ENCODE measurements at regions not wholly inside any gene's neighbourhood (a gene's known extent, or its start where the extent isn't known, plus 50 kb on each side); places are given as distances from the start of the nearest gene placed in this dataset.

DNA sequence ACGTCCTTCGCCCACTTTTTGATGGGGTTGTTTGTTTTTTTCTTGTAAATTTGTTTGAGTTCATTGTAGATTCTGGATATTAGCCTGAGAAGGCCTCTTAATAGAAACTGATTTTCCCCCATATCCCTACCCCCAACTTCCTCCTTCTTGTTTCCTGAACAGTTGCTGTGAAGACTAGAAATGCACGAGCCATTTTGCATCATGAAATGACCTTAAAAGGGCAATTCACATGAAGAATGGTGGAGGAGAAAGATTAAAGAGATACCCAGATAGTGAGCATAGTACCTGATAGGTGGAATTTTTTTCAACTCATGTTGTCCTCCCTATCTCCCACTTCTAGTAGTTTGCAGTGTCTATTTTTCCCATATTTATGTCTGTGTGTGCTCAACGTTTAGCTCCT lies 55.2 kb upstream of the KCNH8 start:
- no peaks in the 10 kb centered on the region for H3K9me3 Mint-ChIP-seq
- DNase-seq (ENCODE audit: low spot score): no peak
- no peaks in the 10 kb centered on the region for H3K27me3 Mint-ChIP-seq (ENCODE audit: low read depth)
- H3K4me3 Mint-ChIP-seq: no peak overlapping the region
- H3K4me1 Mint-ChIP-seq (ENCODE audit: low read depth): no peaks in the 10 kb centered on the region
- no peaks in the 10 kb centered on the region for H3K36me3 Mint-ChIP-seq (ENCODE audit: low read depth)
- no peak overlapping the region for H3K27ac Mint-ChIP-seq

DNA sequence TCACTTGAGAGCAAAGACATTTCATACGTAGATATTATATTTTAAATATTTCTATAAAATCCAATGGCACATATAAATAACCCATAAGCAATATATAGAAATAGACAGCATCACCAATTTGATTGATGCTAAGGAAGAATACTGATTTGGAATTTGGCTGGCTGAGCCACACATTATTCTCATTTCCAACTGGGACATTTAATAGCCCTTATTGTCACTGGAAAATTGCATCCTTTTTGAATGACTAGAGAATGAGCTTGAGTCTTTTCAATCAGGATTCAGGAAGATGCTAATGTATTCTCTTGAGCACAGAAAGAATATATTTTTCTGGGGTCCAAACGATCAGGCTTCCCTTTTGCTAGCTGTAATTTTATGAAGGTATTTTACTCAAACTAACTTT lies 70.9 kb upstream of the KCNH8 start:
- no peak for DNase-seq (ENCODE audit: low spot score)
- Mint-ChIP-seq H3K36me3 (ENCODE audit: low read depth) (no peaks in the 10 kb centered on the region), H3K27ac (no peak overlapping the region), H3K4me1 (ENCODE audit: low read depth) (no peaks in the 10 kb centered on the region), H3K27me3 (ENCODE audit: low read depth) (no peaks in the 10 kb centered on the region), H3K9me3 (no peaks in the 10 kb centered on the region), H3K4me3 (no peak overlapping the region)

DNA sequence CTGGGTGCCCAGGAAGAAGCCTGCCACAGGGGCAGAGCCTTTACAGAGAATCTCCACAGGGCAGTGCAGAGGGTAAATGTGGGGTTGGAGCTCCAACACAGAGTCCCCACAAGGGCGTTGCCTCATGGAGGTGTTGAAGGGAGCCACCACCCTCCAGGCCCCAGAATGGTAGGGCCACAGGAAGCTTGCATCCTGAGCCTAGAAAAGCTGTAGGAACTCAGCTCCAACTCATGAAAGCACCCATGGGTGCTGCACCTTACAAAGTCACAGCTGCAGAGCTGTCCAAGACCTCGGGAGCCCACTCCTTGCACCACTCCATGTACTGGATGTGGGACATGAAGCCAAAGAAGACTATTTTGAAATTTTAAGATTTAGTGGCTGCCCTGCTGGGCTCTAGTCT lies 73.3 kb upstream of the KCNH8 start:
- no peaks in the 10 kb centered on the region for H3K4me1 Mint-ChIP-seq (ENCODE audit: low read depth)
- peaks cover 3% of the 10 kb centered on the region for H3K27me3 Mint-ChIP-seq (ENCODE audit: low read depth)
- no peak overlapping the region for H3K27ac Mint-ChIP-seq
- H3K36me3 Mint-ChIP-seq (ENCODE audit: low read depth): no peaks in the 10 kb centered on the region
- DNase-seq (ENCODE audit: low spot score): no peak
- H3K4me3 Mint-ChIP-seq: no peak overlapping the region
- no peaks in the 10 kb centered on the region for H3K9me3 Mint-ChIP-seq

DNA sequence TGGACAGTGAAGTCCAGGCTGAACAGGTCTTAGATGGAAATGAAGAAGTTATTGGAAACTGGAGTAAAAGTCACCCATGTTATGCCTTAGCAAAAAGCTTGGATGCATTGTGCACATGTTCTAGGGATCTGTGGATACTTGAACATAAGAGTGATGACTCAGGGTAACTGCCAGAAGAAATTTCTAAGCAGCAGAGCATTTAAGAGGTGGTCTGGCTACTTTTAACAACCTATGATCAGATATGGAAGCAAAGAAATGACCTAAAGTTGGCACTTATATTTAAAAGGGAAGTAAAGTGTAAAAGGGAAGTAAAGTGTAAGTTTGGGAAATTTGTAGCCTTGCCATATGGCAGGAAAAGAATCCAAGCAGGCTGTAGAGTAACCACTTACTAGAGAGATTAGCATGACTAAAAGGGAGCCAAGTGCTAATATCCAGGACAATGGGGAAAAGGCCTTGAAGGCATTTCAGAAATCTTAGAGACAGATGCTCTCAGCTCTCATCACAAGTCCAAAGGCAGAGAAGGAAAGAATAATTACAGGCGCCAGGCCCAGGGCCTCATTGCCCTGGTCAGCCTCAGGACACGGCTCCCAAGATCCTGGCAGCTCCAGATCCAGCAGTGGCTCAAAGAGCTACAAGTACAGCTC lies 73.9 kb upstream of the KCNH8 start:
- no peaks in the 10 kb centered on the region for H3K9me3 Mint-ChIP-seq
- H3K27ac Mint-ChIP-seq: no peak overlapping the region
- H3K36me3 Mint-ChIP-seq (ENCODE audit: low read depth): no peaks in the 10 kb centered on the region
- DNase-seq (ENCODE audit: low spot score): no peak
- no peaks in the 10 kb centered on the region for H3K4me1 Mint-ChIP-seq (ENCODE audit: low read depth)
- H3K27me3 Mint-ChIP-seq (ENCODE audit: low read depth): peaks cover 3% of the 10 kb centered on the region
- no peak overlapping the region for H3K4me3 Mint-ChIP-seq

DNA sequence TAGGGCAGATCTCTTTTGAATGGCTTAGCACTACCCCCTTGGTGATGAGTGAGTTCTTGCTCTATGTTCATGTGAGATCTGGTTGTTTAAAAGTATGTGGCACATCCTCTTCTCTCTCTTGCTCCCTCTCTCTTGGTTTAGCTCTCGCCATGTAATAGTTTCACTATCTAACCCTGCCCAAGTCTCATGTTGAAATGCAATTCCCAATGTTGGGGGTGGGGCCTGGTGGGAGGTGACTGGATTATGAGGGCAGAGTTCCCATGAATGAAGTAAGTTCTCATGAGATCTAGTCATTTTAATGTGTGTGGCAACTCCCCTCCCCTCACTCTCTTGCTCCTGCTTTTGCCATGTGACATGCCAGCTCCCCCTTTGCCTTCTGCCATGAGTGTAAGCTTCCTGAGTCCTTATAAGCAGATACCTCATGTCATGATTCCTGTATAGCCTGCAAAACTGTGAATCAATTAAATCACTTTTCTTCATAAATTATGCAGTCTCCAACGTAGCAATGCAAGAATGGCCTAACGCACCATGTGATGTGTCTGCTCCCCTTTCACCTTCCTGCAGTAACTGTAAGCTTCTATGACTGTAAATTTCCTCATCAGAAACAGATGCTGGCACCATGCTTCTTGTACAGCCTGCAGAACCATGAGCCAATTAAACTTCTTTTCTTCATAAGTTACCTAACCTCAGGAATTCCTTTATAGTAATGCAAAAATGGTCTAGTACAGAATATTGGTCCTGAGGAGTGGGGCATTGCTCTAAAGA lies 74.8 kb upstream of the KCNH8 start:
- Mint-ChIP-seq H3K9me3 (no peaks in the 10 kb centered on the region), H3K36me3 (ENCODE audit: low read depth) (no peaks in the 10 kb centered on the region), H3K27ac (no peak overlapping the region), H3K4me3 (no peak overlapping the region), H3K4me1 (ENCODE audit: low read depth) (no peaks in the 10 kb centered on the region), H3K27me3 (ENCODE audit: low read depth) (peaks cover 3% of the 10 kb centered on the region)
- DNase-seq (ENCODE audit: low spot score): no peak

DNA sequence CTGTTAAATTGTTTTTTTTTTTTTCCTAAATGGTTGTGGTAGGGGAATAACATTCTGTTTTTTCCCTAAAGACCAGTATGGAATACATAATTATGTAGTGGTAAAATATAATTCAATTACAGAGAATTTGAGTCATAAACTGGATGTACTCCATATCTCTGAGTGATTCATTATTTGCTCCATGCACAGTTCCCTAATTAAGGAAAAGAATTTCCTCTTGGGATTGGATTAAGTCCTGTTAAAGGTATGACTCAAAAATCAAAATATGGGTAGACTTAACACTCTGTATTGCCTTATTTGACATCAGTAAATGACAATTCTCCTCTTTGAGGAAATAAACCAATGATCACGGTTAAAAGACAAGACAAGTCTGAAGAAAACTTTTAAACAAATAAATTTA lies 78.0 kb upstream of the KCNH8 start:
- no peaks in the 10 kb centered on the region for H3K9me3 Mint-ChIP-seq
- no peaks in the 10 kb centered on the region for H3K36me3 Mint-ChIP-seq (ENCODE audit: low read depth)
- H3K27ac Mint-ChIP-seq: no peak overlapping the region
- DNase-seq (ENCODE audit: low spot score): no peak
- peaks cover 3% of the 10 kb centered on the region for H3K27me3 Mint-ChIP-seq (ENCODE audit: low read depth)
- H3K4me1 Mint-ChIP-seq (ENCODE audit: low read depth): no peaks in the 10 kb centered on the region
- no peak overlapping the region for H3K4me3 Mint-ChIP-seq

DNA sequence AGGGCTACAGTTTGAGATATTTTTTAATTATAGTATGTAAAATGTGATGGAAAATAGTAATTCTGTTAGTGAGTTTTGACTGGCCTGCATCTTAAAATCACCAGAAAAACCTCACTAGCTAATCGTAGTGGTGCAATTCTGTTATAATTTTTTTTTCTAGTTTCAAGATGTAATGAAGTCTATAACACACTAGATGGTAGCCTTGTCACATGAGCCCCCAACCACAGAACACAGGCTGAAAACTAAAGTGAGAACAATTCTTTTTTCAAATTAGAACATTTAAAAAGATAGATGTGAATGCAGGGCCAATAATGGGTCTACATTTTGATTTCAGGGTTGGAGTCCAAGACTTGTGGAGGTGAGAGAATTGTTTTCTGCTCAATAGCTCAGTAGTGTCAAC lies 83.3 kb upstream of the KCNH8 start:
- no peaks in the 10 kb centered on the region for H3K27me3 Mint-ChIP-seq (ENCODE audit: low read depth)
- no peaks in the 10 kb centered on the region for H3K9me3 Mint-ChIP-seq
- H3K4me3 Mint-ChIP-seq: no peak overlapping the region
- no peaks in the 10 kb centered on the region for H3K4me1 Mint-ChIP-seq (ENCODE audit: low read depth)
- H3K27ac Mint-ChIP-seq: no peak overlapping the region
- no peaks in the 10 kb centered on the region for H3K36me3 Mint-ChIP-seq (ENCODE audit: low read depth)
- no peak for DNase-seq (ENCODE audit: low spot score)

DNA sequence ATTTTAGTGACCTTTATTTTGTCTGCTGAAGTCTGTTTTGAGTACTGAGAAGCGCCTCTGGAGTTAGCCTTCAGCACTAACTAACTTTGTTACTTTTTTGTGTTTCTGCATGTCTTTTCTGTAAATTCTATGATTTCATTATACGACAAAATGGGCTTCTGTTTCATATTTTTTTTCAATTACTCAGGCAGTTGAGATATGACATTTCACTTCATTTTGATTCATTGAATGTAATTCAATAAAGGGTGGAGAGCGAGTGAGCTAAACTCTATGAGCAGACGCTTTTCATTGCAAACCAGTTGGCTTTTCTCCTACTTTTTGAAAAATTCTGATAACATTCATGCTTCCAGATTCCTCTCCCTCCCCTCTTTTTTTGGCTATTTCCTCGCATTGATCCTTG lies 84.4 kb upstream of the KCNH8 start:
- DNase-seq (ENCODE audit: low spot score): no peak
- Mint-ChIP-seq H3K27ac (no peak overlapping the region), H3K4me1 (ENCODE audit: low read depth) (no peaks in the 10 kb centered on the region), H3K36me3 (ENCODE audit: low read depth) (no peaks in the 10 kb centered on the region), H3K27me3 (ENCODE audit: low read depth) (no peaks in the 10 kb centered on the region), H3K4me3 (no peak overlapping the region), H3K9me3 (no peaks in the 10 kb centered on the region)

DNA sequence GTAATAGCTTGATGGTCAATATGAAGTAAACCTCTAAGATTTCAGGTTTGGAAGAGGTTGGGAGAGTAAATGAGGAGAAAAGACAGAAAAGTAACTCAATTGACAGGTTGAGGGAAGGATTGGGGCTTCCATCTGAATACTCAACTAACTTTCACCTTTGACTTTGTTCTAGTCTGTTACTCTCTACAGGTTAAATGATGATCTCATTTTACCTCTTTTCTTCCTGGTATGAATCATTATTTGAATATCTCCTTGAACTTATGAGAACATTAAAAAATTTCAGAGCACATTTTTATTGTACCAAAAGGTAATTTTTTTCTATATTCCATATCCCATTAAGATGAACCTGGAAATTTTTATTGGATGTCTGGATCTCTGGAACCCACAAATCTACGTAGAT lies 87.9 kb upstream of the KCNH8 start:
- no peak overlapping the region for H3K4me3 Mint-ChIP-seq
- peaks cover 4% of the 10 kb centered on the region for H3K27me3 Mint-ChIP-seq (ENCODE audit: low read depth)
- H3K27ac Mint-ChIP-seq: no peak overlapping the region
- no peaks in the 10 kb centered on the region for H3K4me1 Mint-ChIP-seq (ENCODE audit: low read depth)
- no peaks in the 10 kb centered on the region for H3K36me3 Mint-ChIP-seq (ENCODE audit: low read depth)
- H3K9me3 Mint-ChIP-seq: no peaks in the 10 kb centered on the region
- DNase-seq (ENCODE audit: low spot score): no peak

DNA sequence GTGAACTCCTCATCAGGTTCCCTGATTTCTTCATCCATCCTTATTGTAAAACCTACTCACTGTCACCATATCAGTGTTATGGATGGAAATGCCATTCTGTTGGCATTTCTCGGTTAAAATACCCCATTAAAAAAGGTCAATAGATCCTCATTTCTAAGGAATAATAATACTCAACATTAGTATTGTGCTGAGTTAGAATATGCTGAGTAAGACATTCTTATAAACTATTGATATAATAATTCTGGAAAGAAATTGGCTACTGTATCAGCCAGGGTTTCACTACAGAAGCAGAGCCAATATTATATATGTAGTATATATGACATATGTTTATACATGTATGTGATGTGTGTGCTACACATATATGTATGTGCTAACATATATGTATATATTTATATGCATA lies 95.4 kb upstream of the KCNH8 start:
- Mint-ChIP-seq H3K27me3 (ENCODE audit: low read depth) (peaks cover 4% of the 10 kb centered on the region), H3K27ac (no peak overlapping the region)
- no peak for DNase-seq (ENCODE audit: low spot score)

DNA sequence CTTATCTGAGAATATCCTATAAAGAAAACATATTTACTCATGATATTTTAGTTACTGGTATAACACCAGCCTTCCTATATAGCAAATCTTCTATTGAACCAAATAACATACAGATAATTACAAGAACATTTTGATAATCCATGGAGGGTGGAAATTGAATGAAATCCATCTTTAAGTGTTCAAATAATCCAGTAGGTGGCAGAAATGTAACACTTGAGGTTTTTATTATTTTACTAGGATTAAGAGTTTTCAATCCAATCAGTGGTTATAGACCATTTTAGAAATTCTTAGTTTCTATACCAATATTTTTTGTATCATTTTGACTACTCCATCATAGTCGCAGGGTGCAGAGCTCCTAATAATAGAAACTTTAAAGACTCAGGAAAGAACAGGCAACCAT lies 101.9 kb upstream of the KCNH8 start:
- no peaks in the 10 kb centered on the region for H3K9me3 Mint-ChIP-seq
- no peaks in the 10 kb centered on the region for H3K36me3 Mint-ChIP-seq (ENCODE audit: low read depth)
- no peaks in the 10 kb centered on the region for H3K4me1 Mint-ChIP-seq (ENCODE audit: low read depth)
- H3K27ac Mint-ChIP-seq: no peak overlapping the region
- DNase-seq (ENCODE audit: low spot score): no peak
- peaks cover 1% of the 10 kb centered on the region for H3K27me3 Mint-ChIP-seq (ENCODE audit: low read depth)
- no peak overlapping the region for H3K4me3 Mint-ChIP-seq

More for the DNA sequence above, 95.4 kb upstream of the KCNH8 start:
- Mint-ChIP-seq H3K36me3 (ENCODE audit: low read depth) (no peaks in the 10 kb centered on the region), H3K4me1 (ENCODE audit: low read depth) (no peaks in the 10 kb centered on the region), H3K9me3 (no peaks in the 10 kb centered on the region), H3K4me3 (no peak overlapping the region)

DNA sequence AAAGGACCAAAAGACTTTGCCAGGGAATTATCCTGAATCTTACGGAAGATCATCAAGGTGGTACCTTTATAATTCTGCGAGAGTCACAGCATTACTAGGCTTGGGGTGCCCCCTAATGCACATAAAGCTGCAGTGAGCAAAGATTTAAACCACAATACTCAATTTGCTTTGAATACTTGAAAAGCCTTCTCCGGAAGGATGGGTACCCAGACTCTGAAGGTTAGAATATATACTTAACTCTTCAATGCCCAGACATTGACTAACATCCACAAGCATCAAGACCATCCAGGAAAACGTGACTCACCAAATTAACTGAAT lies 117.8 kb upstream of the KCNH8 start:
- H3K9me3 Mint-ChIP-seq: no peaks in the 10 kb centered on the region
- peaks cover 12% of the 10 kb centered on the region for H3K27me3 Mint-ChIP-seq (ENCODE audit: low read depth)
- H3K4me3 Mint-ChIP-seq: no peak overlapping the region
- no peaks in the 10 kb centered on the region for H3K36me3 Mint-ChIP-seq (ENCODE audit: low read depth)
- H3K27ac Mint-ChIP-seq: no peak overlapping the region
- H3K4me1 Mint-ChIP-seq (ENCODE audit: low read depth): no peaks in the 10 kb centered on the region
- no peak for DNase-seq (ENCODE audit: low spot score)

DNA sequence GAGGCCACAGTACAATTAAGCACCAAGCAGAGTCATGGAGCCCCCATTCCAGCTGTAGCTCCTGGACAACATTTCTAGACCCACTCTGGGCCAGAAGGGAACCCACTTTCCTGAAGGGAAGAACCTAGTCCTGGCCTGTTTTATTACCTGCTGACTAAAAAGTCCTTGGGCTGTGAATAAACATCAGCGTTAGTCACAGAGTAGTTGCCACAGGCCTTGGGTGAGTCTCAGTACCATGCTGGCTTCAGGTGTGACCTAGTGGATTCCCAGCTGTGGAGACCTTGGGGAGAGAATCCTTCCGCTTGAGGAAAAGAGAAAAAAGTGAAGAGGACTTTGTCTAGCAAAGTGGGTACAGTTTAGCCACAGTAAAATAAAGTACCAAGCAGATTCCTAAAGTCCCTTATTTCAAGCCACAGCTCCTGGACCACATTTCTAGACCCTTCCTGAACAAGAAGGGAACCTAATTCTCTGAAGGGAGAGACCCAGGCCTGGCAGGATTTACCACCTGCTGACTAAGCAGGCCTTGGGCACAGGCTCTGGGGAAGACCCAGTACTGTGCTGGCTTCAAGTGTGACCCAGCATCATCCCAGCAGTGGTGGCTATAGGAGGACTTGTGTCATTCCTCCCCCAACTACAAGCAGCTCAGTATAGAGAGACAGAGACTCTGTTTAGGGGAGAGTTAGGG lies 118.3 kb upstream of the KCNH8 start:
- no peak for DNase-seq (ENCODE audit: low spot score)
- Mint-ChIP-seq H3K36me3 (ENCODE audit: low read depth) (no peaks in the 10 kb centered on the region), H3K4me3 (no peak overlapping the region), H3K4me1 (ENCODE audit: low read depth) (no peaks in the 10 kb centered on the region), H3K27me3 (ENCODE audit: low read depth) (peaks cover 12% of the 10 kb centered on the region), H3K9me3 (no peaks in the 10 kb centered on the region), H3K27ac (no peak overlapping the region)

DNA sequence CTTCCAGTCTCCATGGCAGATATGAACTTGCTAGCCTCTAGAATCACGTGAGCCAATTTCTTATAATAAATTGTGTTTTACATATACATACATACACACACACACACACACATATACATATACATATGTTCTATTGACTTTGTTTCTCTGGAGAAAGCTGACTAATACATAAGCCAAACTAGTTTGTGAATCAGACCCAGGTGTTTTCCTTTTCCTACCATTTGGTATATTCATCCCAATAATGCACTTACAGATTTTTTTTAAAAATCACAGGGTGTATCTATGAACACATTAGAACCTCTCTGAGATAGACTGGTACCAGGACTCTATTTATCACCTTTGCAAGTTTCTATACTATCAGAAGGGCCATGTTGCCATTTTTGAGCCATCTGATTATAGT lies 122.9 kb upstream of the KCNH8 start:
- Mint-ChIP-seq H3K27me3 (ENCODE audit: low read depth) (peaks cover 5% of the 10 kb centered on the region), H3K36me3 (ENCODE audit: low read depth) (no peaks in the 10 kb centered on the region), H3K27ac (no peak overlapping the region), H3K9me3 (no peaks in the 10 kb centered on the region), H3K4me1 (ENCODE audit: low read depth) (no peaks in the 10 kb centered on the region), H3K4me3 (no peak overlapping the region)
- DNase-seq (ENCODE audit: low spot score): no peak

Data from T-helper 2 cell treated with Interferon-gamma antibody and Interleukin-4, amounts not matched to agents 5 μg/mL and 100 μg/mL, for 36 hours (primary cell).